PC-3 (cell line): ENCODE measurements at regions not wholly inside any gene's neighbourhood (a gene's known extent, or its start where the extent isn't known, plus 50 kb on each side); places are given as distances from the start of the nearest gene placed in this dataset.

Experiments used
- EZH2 ChIP-seq: fragments of 300-600 bp; sonication (generic); IDR thresholded peaks from one replicate; pipeline ENCODE4 v1.6.1; 2017; ENCODE audit warnings: antibody characterized with exemption, mild to moderate bottlenecking, low read length; ENCODE audit not compliant: unreplicated experiment
- TF ChIP-seq, protein P1 (sequence below): fragments of 300-600 bp; sonication (generic); conservative IDR thresholded peaks from 2 replicates; pipeline ENCODE4 v1.5.1; 2017; ENCODE audit warnings: antibody characterized with exemption, low read depth, mild to moderate bottlenecking, low read length

DNA sequence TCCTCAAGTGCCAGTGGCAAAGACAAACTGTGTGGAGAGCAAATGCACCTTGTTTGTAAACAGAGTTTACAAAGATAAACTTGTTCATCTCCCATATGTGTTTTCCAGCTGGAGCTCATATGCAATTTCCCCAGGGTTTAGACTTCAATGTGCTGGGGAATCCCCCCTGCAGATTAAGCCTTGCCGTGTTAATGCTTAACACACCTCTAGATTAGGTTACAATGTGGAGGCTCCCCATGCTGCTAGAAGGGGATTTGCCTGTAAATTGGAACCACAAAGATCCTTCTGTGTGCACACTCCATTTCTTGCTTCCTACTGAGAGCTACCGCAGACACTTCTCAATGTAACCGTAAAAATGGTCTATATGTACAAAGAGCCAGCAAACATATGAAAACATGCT lies 263.1 kb downstream of the TBX18 start:
- TF ChIP-seq, protein P1, sequence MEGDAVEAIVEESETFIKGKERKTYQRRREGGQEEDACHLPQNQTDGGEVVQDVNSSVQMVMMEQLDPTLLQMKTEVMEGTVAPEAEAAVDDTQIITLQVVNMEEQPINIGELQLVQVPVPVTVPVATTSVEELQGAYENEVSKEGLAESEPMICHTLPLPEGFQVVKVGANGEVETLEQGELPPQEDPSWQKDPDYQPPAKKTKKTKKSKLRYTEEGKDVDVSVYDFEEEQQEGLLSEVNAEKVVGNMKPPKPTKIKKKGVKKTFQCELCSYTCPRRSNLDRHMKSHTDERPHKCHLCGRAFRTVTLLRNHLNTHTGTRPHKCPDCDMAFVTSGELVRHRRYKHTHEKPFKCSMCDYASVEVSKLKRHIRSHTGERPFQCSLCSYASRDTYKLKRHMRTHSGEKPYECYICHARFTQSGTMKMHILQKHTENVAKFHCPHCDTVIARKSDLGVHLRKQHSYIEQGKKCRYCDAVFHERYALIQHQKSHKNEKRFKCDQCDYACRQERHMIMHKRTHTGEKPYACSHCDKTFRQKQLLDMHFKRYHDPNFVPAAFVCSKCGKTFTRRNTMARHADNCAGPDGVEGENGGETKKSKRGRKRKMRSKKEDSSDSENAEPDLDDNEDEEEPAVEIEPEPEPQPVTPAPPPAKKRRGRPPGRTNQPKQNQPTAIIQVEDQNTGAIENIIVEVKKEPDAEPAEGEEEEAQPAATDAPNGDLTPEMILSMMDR: no peak
- no peak for TF ChIP-seq EZH2
